Mesenchymal stem cell (in vitro differentiated cells and primary cell): ENCODE measurements at regions not wholly inside any gene's neighbourhood (a gene's known extent, or its start where the extent isn't known, plus 50 kb on each side); places are given as distances from the start of the nearest gene placed in this dataset.

ENCODE experiments used
- DNase-seq: peaks from one replicate; pipeline ENCODE4 v3.0.0-alpha.2; 2013
- H2AFZ ChIP-seq: one replicate; pipeline ENCODE4 v1.6.1; 2013; ENCODE audit warnings: low read depth, mild to moderate bottlenecking, control low read depth, inconsistent platforms, low read length, moderate library complexity
- H2AK5ac ChIP-seq: 2 replicates; pipeline ENCODE4 v1.6.1; 2013; ENCODE audit warnings: low read length, moderate library complexity, mild to moderate bottlenecking, inconsistent platforms; ENCODE audit not compliant: severe bottlenecking
- H2BK120ac ChIP-seq: one replicate; pipeline ENCODE4 v1.6.1; 2013; ENCODE audit warnings: low read depth, mild to moderate bottlenecking, inconsistent platforms, low read length, moderate library complexity
- H2BK12ac ChIP-seq, 2 experiments: one replicate each; pipeline ENCODE4 v1.6.1; 2013; ENCODE audit warnings: inconsistent platforms in 2 of 2, low read length in 2 of 2, mild to moderate bottlenecking in 2 of 2, moderate library complexity in 2 of 2, control low read depth in 1 of 2
- H2BK15ac ChIP-seq: one replicate; pipeline ENCODE4 v1.6.1; 2013; ENCODE audit warnings: mild to moderate bottlenecking, low read depth, inconsistent platforms; ENCODE audit not compliant: poor library complexity, severe bottlenecking
- H2BK5ac ChIP-seq: 2 replicates; pipeline ENCODE4 v1.6.1; 2013; ENCODE audit warnings: low read depth, mild to moderate bottlenecking, low read length, control low read depth, inconsistent platforms; ENCODE audit not compliant: poor library complexity, severe bottlenecking
- H3K14ac ChIP-seq, 2 experiments: one replicate each; pipeline ENCODE4 v1.6.1; 2013; ENCODE audit warnings: inconsistent platforms in 2 of 2, low read length in 2 of 2, control low read depth in 1 of 2, mild to moderate bottlenecking in 1 of 2, moderate library complexity in 1 of 2
- H3K18ac ChIP-seq, 2 experiments: one replicate each; pipeline ENCODE4 v1.6.1; 2013; ENCODE audit warnings: inconsistent platforms in 2 of 2, low read length in 2 of 2, control low read depth in 1 of 2, low read depth in 1 of 2, mild to moderate bottlenecking in 1 of 2
- H3K23ac ChIP-seq, 2 experiments: one replicate each; pipeline ENCODE4 v1.6.1; 2013; ENCODE audit warnings: inconsistent platforms in 2 of 2, low read length in 2 of 2, mild to moderate bottlenecking in 2 of 2, moderate library complexity in 2 of 2, control low read depth in 1 of 2
- H3K27ac ChIP-seq: 2 replicates; pipeline ENCODE4 v1.5.1; 2013; ENCODE audit warnings: mild to moderate bottlenecking, moderate library complexity, low read length, control low read depth, inconsistent platforms; ENCODE audit not compliant: poor library complexity, severe bottlenecking
- H3K27me3 ChIP-seq, 2 experiments: 2 replicates each; pipeline versions ENCODE4 v1.6.1 to v1.7.0; 2013; ENCODE audit warnings: low read length in 2 of 2, mild to moderate bottlenecking in 2 of 2, moderate library complexity in 2 of 2, control low read depth in 1 of 2, inconsistent platforms in 1 of 2; ENCODE audit not compliant: control insufficient read depth in 1 of 2, insufficient read depth in 1 of 2
- H3K36me3 ChIP-seq, 2 experiments: 2 replicates each; pipeline versions ENCODE4 v1.6.1 to v1.7.0; 2013; ENCODE audit warnings: low read length in 2 of 2, control low read depth in 1 of 2, inconsistent platforms in 1 of 2, low read depth in 1 of 2, mild to moderate bottlenecking in 1 of 2; ENCODE audit not compliant: insufficient read depth in 2 of 2, control insufficient read depth in 1 of 2
- H3K4ac ChIP-seq, 2 experiments: one replicate each; pipeline ENCODE4 v1.6.1; 2013; ENCODE audit warnings: inconsistent platforms in 2 of 2, low read length in 2 of 2, mild to moderate bottlenecking in 2 of 2, moderate library complexity in 2 of 2, control low read depth in 1 of 2, low read depth in 1 of 2
- H3K4me1 ChIP-seq: 2 replicates; pipeline ENCODE4 v1.6.1; 2013; ENCODE audit warnings: low read depth, low read length, control low read depth; ENCODE audit not compliant: control insufficient read depth, insufficient read depth
- H3K4me2 ChIP-seq: 2 replicates; pipeline ENCODE4 v1.6.1; 2013; ENCODE audit warnings: low read length, mild to moderate bottlenecking, inconsistent platforms; ENCODE audit not compliant: poor library complexity, severe bottlenecking
- H3K4me3 ChIP-seq, 2 experiments: 2 replicates each; pipeline versions ENCODE4 v1.5.1 to v1.7.0; 2013; ENCODE audit warnings: low read length in 2 of 2, mild to moderate bottlenecking in 2 of 2, control low read depth in 1 of 2, low read depth in 1 of 2; ENCODE audit not compliant: insufficient read depth in 1 of 2
- H3K79me1 ChIP-seq: replicated peaks from 2 replicates; pipeline ENCODE4 v1.6.1; 2013; ENCODE audit warnings: mild to moderate bottlenecking, control low read depth, low read length, inconsistent platforms; ENCODE audit not compliant: poor library complexity, severe bottlenecking
- H3K9ac ChIP-seq: 2 replicates; pipeline ENCODE4 v1.7.0; 2013; ENCODE audit warnings: mild to moderate bottlenecking, low read length, moderate library complexity
- H3K9me3 ChIP-seq: 2 replicates; pipeline ENCODE4 v1.7.0; 2013; ENCODE audit warnings: mild to moderate bottlenecking, low read length; ENCODE audit not compliant: control insufficient read depth
- H4K8ac ChIP-seq: one replicate; pipeline ENCODE4 v1.6.1; 2013; ENCODE audit warnings: inconsistent platforms, mild to moderate bottlenecking, low read length, moderate library complexity
- H4K91ac ChIP-seq: one replicate; pipeline ENCODE4 v1.6.1; 2013; ENCODE audit warnings: mild to moderate bottlenecking, low read length, inconsistent platforms
- WGBS: methylation state at CpG from one replicate; pipeline ENCODE4 v1.1.7; 2013; ENCODE audit warnings: mixed read lengths; 5-methylcytosine and 5-hydroxymethylcytosine counted together

DNA sequence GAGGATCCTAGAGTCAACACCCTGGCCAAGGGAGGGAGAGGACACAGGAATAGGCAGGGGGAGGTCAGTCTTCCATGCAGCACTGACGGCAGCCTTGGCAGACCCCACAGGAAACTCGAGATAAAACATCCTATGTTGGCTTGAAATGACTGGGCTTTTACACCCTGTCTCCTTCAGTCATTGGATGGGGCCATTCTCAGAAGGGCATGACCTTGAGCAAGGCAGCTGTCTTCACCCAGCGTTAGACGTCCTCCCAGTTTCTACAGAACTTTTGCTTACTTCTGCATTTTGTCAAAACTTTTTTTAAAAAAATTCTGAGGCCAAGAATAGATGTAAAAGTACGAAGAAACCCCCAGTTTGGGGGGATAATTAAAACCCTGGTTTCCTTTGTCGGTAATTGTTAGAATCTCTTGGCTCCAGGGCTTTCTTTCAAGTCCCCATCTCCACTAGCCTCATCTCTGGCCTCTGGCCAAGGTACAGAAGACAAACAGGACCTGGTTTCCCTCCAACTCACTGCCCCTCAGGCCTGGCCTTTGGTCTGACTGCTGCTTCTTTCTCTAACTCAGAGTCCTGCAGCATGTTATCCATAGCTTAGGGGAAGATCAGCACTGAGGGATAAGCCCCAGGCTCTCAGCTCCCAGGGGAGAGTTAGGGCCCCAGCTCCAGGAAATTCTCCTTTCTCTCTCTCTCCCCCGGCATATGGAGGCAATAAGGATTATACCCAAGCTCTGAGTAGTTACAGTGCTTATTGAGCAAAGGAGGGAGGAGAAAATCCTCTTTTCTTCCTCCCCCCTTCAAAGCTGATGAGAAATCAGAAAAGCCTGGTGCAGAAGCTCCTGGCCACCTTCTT, 51.6 kb upstream of the KCND3 start:
- no peaks in the 10 kb centered on the region for H3K79me1 ChIP-seq
- no peak overlapping the region for H3K4ac ChIP-seq
- H3K4me1 ChIP-seq, result no peaks in the 10 kb centered on the region
- H3K14ac ChIP-seq, result no peak overlapping the region
- no peaks in the 10 kb centered on the region for H3K36me3 ChIP-seq
- H2AK5ac ChIP-seq, result no peak overlapping the region
- H4K91ac ChIP-seq, result no peak overlapping the region
- no peak overlapping the region for H2AFZ ChIP-seq
- no peak for DNase-seq
- H2BK120ac ChIP-seq, result no peak overlapping the region
- H3K9me3 ChIP-seq, result no peaks in the 10 kb centered on the region
- no peak overlapping the region for H2BK5ac ChIP-seq
- H3K18ac ChIP-seq, result no peak overlapping the region
- no peak overlapping the region for H2BK12ac ChIP-seq
- H3K4me3 ChIP-seq, result no peak overlapping the region
- no peak overlapping the region for H4K8ac ChIP-seq
- H3K9ac ChIP-seq, result no peak overlapping the region
- H3K4me2 ChIP-seq, result no peak overlapping the region
- no peak overlapping the region for H3K27ac ChIP-seq
- H3K23ac ChIP-seq, result no peak overlapping the region
- no peak overlapping the region for H2BK15ac ChIP-seq
- H3K27me3 ChIP-seq, result peaks cover 0 to 67% of the 10 kb centered on the region in 2 experiments
- 43% methylated on average over 4 of the region's 7 CpGs for whole genome bisulfite sequencing

GRCh38 chr1:112043901-112044300, 54.4 kb upstream of the KCND3 start:
- Histone ChIP-seq H3K4me1 (no peaks in the 10 kb centered on the region), H3K14ac (no peak overlapping the region), H3K36me3 (no peaks in the 10 kb centered on the region), H3K4me2 (no peak overlapping the region), H2BK12ac (no peak overlapping the region), H2BK15ac (no peak overlapping the region), H4K91ac (no peak overlapping the region), H3K18ac (no peak overlapping the region), H4K8ac (no peak overlapping the region), H3K27me3 (peaks cover 0 to 55% of the 10 kb centered on the region in 2 experiments), H3K4ac (no peak overlapping the region), H3K27ac (no peak overlapping the region), H3K9me3 (no peaks in the 10 kb centered on the region), H2AK5ac (no peak overlapping the region), H3K9ac (no peak overlapping the region), H2BK120ac (no peak overlapping the region), H2AFZ (no peak overlapping the region), H2BK5ac (no peak overlapping the region), H3K79me1 (no peaks in the 10 kb centered on the region), H3K23ac (no peak overlapping the region), H3K4me3 (no peak overlapping the region)
- no peak for DNase-seq

- no peak for DNase-seq
- Histone ChIP-seq H3K4me2 (no peak overlapping the region), H3K9ac (no peak overlapping the region), H3K79me1 (no peaks in the 10 kb centered on the region), H3K14ac (no peak overlapping the region), H3K23ac (no peak overlapping the region), H3K4ac (no peak overlapping the region), H2BK120ac (no peak overlapping the region), H3K4me1 (no peaks in the 10 kb centered on the region), H2BK15ac (no peak overlapping the region), H4K8ac (no peak overlapping the region), H2AK5ac (no peak overlapping the region), H3K18ac (no peak overlapping the region), H3K9me3 (no peaks in the 10 kb centered on the region), H3K27ac (no peak overlapping the region), H3K4me3 (no peak overlapping the region), H3K27me3 (peaks cover 0 to 50% of the 10 kb centered on the region in 2 experiments), H2BK5ac (no peak overlapping the region), H4K91ac (no peak overlapping the region), H2AFZ (no peak overlapping the region), H3K36me3 (no peaks in the 10 kb centered on the region), H2BK12ac (no peak overlapping the region)
- 76% methylated on average over 3 of the region's 3 CpGs for WGBS
Measured at GRCh38 chr1:112044745-112045144, 55.3 kb upstream of the KCND3 start.

- Histone ChIP-seq H3K14ac (no peak overlapping the region), H3K23ac (no peak overlapping the region), H3K9me3 (no peaks in the 10 kb centered on the region), H2BK120ac (no peak overlapping the region), H3K27me3 (peaks cover 0 to 42% of the 10 kb centered on the region in 2 experiments), H2BK12ac (no peak overlapping the region), H2AK5ac (no peak overlapping the region), H2BK15ac (no peak overlapping the region), H3K4ac (no peak overlapping the region), H2BK5ac (no peak overlapping the region), H3K4me3 (no peak overlapping the region), H3K9ac (no peak overlapping the region), H2AFZ (no peak overlapping the region), H4K91ac (no peak overlapping the region), H3K36me3 (no peaks in the 10 kb centered on the region), H3K79me1 (no peaks in the 10 kb centered on the region), H3K4me2 (no peak overlapping the region), H3K27ac (no peak overlapping the region), H3K18ac (no peak overlapping the region), H4K8ac (no peak overlapping the region), H3K4me1 (no peaks in the 10 kb centered on the region)
- 41% methylated on average over 1 of the region's 2 CpGs for WGBS
- DNase-seq, result no peak
Measured at GRCh38 chr1:112046630-112047029, 57.2 kb upstream of the KCND3 start.
